ENCODE measurements at regions not wholly inside any gene's neighbourhood (a gene's known extent, or its start where the extent isn't known, plus 50 kb on each side); places are given as distances from the start of the nearest gene placed in this dataset.

DNA sequence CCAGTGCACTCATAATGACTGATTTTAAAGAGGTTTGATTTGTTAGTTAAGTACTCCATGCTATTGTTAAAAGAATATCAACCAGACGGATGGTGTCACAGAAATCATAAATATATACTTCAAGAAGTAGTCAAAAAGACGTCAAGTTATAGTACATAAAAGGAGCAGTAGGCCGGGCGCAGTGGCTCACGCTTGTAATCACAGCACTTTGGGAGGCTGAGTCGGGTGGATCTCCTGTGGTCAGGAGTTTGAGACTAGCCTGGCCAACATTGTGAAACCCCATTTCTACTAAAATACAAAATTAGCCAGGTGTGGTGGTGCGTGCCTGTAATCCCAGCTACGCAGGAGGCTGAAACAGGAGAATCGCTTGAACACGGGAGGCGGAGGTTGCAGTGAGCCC lies 721.7 kb downstream of the JRKL start:
- Histone ChIP-seq H2AFZ (ENCODE audit: low read depth, low read length) (no peak overlapping the region), H3K27ac (ENCODE audit: extremely low read depth, low read depth, low read length) (no peak overlapping the region), H3K9me1 (ENCODE audit: control insufficient read depth, insufficient read depth, low read length) (no peaks in the 10 kb centered on the region), H3K79me2 (ENCODE audit: control insufficient read depth, insufficient read depth, low read length) (no peaks in the 10 kb centered on the region), H3K27me3 (ENCODE audit: control insufficient read depth in 2 of 2, insufficient read depth in 2 of 2, low read length in 2 of 2) (no peaks in the 10 kb centered on the region), H3K9ac (ENCODE audit: insufficient read depth in 1 of 2, low read depth in 2 of 2, low read length in 2 of 2) (no peak overlapping the region), H4K20me1 (replicated peaks; ENCODE audit: control insufficient read depth, insufficient read depth, low read length) (no peaks in the 10 kb centered on the region), H3K36me3 (ENCODE audit: control insufficient read depth, insufficient read depth, low read length) (no peaks in the 10 kb centered on the region), H3K4me1 (replicated peaks in 1 of 2; ENCODE audit: control insufficient read depth in 2 of 2, insufficient read depth in 2 of 2, low read length in 2 of 2) (no peaks in the 10 kb centered on the region), H3K4me2 (ENCODE audit: insufficient read depth, low read length) (no peak overlapping the region), H3K4me3 (no peak overlapping the region), H3K9me3 (replicated peaks; ENCODE audit: control insufficient read depth, insufficient read depth, low read depth, low read length) (no peaks in the 10 kb centered on the region)
- ChIA-PET CTCF (ENCODE audit: low intra/inter-chr PET ratio) (no interaction called here), POLR2A (no interaction called here)
- intact Hi-C loops (cut with micrococcal nuclease): no loop called here
- no peak for FAIRE-seq
- no peak for TF ChIP-seq CBX3 (IDR thresholded peaks at IDR 0.05; ENCODE audit: borderline replicate concordance in 1 of 2, low read length in 2 of 2)
- TF ChIP-seq RBM25 (IDR thresholded peaks at IDR 0.05; ENCODE audit: low read depth, low read length, severe bottlenecking): no peak
- no peak for TF ChIP-seq JUND (IDR thresholded peaks at IDR 0.05; ENCODE audit: borderline replicate concordance, low read depth, low read length)
- no peak for TF ChIP-seq JUND (tag; IDR thresholded peaks at IDR 0.05; ENCODE audit: borderline replicate concordance, low read depth, low read length)
- TF ChIP-seq SREBF2 (CRISPR knock-in tag; IDR thresholded peaks at IDR 0.05): no peak
- TF ChIP-seq SMAD2 (IDR thresholded peaks at IDR 0.05; ENCODE audit: low read depth, low read length): no peak
- TF ChIP-seq HNRNPK (IDR thresholded peaks at IDR 0.05; ENCODE audit: low read depth, low read length, poor library complexity, severe bottlenecking): no peak
- 7% methylated on average over 11 of the region's 11 CpGs for WGBS (ENCODE audit: insufficient coverage, low coverage, missing lambda C conversion rate)
- in situ Hi-C loops (cut with MboI): no loop called here
- no peak for DNase-seq (ENCODE audit: extremely low read depth in 1 of 4, low spot score in 3 of 4)
- no TSS peak for BruUV-seq (replicated peaks)
- ATAC-seq: no peak

All from K562 (cell line).